Spleen (tissue), 7 donors: ENCODE measurements at regions not wholly inside any gene's neighbourhood (a gene's known extent, or its start where the extent isn't known, plus 50 kb on each side); places are given as distances from the start of the nearest gene placed in this dataset.

Experiments
- POLR2A ChIP-seq, 3 donors: fragments of 450-650 bp; IDR thresholded peaks; one replicate each; pipeline ENCODE4 v1.5.1; 2017; ENCODE audit warnings: antibody characterized with exemption in 3 of 3, mild to moderate bottlenecking in 1 of 3
- TF ChIP-seq, protein P1 (sequence below), 11 experiments: fragments of 200-600 bp in 7 of 11; fragments of 450-650 bp in 4 of 11; sonication (generic) in 4 of 11; IDR thresholded peaks in 8 of 11; conservative IDR thresholded peaks in 3 of 11; 1 replicate in 7 of 11; 2 replicates in 4 of 11; pipeline versions ENCODE4 v1.4.0 to v1.8.0; 2016 to 2021; ENCODE audit warnings: antibody characterized with exemption in 11 of 11, inconsistent platforms in 4 of 11, mild to moderate bottlenecking in 1 of 11
- donor health status: DM: no; HTN: no; CAD: no; lungs with moderate emphysema.
- donor health status: DM: no; HTN: no; CAD: no.
- donor health status: DM: no; HTN: no; CAD: no.

DNA sequence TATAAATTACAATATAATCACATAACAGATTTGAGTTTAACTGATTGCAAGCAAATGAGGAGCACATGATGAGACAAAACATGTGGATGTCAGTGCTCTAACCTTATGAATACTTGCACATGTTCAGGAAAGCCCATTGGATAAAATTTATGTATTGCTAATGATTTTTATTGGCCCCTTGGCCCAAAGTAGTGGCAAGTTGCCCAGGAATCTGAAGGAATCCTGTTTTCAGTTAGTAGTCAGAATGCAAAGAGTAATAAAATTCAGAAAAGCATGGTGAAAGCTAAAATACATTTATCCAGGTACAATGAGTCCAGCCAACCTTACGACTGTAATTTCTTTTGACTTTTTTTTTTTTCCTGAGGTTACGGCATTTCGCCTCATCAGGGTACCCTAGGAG is 1539.4 kb downstream of the EFNB2 start:
- no peak for TF ChIP-seq POLR2A (IDR thresholded peaks at IDR 0.05)
- TF ChIP-seq, protein P1, sequence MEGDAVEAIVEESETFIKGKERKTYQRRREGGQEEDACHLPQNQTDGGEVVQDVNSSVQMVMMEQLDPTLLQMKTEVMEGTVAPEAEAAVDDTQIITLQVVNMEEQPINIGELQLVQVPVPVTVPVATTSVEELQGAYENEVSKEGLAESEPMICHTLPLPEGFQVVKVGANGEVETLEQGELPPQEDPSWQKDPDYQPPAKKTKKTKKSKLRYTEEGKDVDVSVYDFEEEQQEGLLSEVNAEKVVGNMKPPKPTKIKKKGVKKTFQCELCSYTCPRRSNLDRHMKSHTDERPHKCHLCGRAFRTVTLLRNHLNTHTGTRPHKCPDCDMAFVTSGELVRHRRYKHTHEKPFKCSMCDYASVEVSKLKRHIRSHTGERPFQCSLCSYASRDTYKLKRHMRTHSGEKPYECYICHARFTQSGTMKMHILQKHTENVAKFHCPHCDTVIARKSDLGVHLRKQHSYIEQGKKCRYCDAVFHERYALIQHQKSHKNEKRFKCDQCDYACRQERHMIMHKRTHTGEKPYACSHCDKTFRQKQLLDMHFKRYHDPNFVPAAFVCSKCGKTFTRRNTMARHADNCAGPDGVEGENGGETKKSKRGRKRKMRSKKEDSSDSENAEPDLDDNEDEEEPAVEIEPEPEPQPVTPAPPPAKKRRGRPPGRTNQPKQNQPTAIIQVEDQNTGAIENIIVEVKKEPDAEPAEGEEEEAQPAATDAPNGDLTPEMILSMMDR (IDR thresholded peaks at IDR 0.05 in 8 of 11, conservative IDR thresholded peaks at IDR 0.05 in 3 of 11) = no peak
